A673 (cell line): ENCODE measurements at regions not wholly inside any gene's neighbourhood (a gene's known extent, or its start where the extent isn't known, plus 50 kb on each side); places are given as distances from the start of the nearest gene placed in this dataset.

ENCODE experiments used
- BruUV-seq: library from RNA; stranded (reverse); fragments of 400-500 nt; replicated peaks from 2 replicates; lab custom pipeline; 2021; lab: Mats Ljungman, UMichigan
- CTCF ChIA-PET: fragments of 300-600 bp; sonication (Branson Sonifier 250); formaldehyde crosslinking; loops from one replicate; lab custom pipeline; 2022; ENCODE audit warnings: antibody characterized with exemption; lab: Charles Lee
- POLR2A ChIA-PET: fragments of 300-600 bp; sonication (Branson Sonifier 250); formaldehyde crosslinking; loops from one replicate; lab custom pipeline; 2022; ENCODE audit warnings: antibody characterized with exemption; ENCODE audit not compliant: low non-redundant PET; lab: Charles Lee
- DNase-seq: peaks from one replicate; pipeline ENCODE4 v3.0.0-alpha.2; 2015; ENCODE audit warnings: low spot score
- H3K27ac ChIP-seq: fragments of 200-600 bp; sonication (generic); 2 replicates; pipeline ENCODE4 v1.5.1; 2016; ENCODE audit warnings: mixed run types, low read depth, mild to moderate bottlenecking, mixed read lengths, antibody characterized with exemption, low read length; ENCODE audit not compliant: poor library complexity, severe bottlenecking
- H3K27me3 ChIP-seq: fragments of 200-600 bp; sonication (generic); replicated peaks from 2 replicates; pipeline ENCODE4 v1.6.1; 2017; ENCODE audit warnings: mixed run types, low read depth, mild to moderate bottlenecking, mixed read lengths, antibody characterized with exemption, low read length; ENCODE audit not compliant: insufficient read depth, poor library complexity
- H3K36me3 ChIP-seq: fragments of 200-600 bp; sonication (generic); 2 replicates; pipeline ENCODE4 v1.6.1; 2016; ENCODE audit warnings: mixed run types, mild to moderate bottlenecking, mixed read lengths, antibody characterized with exemption, low read length; ENCODE audit not compliant: insufficient read depth, poor library complexity, severe bottlenecking
- H3K4me1 ChIP-seq: fragments of 200-600 bp; sonication (generic); 2 replicates; pipeline ENCODE4 v1.6.1; 2017; ENCODE audit warnings: mixed run types, mild to moderate bottlenecking, mixed read lengths, antibody characterized with exemption, low read length; ENCODE audit not compliant: insufficient read depth, poor library complexity, severe bottlenecking
- H3K4me3 ChIP-seq: fragments of 200-600 bp; sonication (generic); 2 replicates; pipeline ENCODE4 v1.5.1; 2016; ENCODE audit warnings: low read depth, mixed run types, mild to moderate bottlenecking, mixed read lengths, low read length; ENCODE audit not compliant: poor library complexity, severe bottlenecking
- H3K9me3 ChIP-seq: fragments of 200-600 bp; sonication (generic); 2 replicates; pipeline ENCODE4 v1.6.1; 2016; ENCODE audit warnings: mixed run types, low read depth, mild to moderate bottlenecking, mixed read lengths, antibody characterized with exemption, low read length; ENCODE audit not compliant: poor library complexity, severe bottlenecking
- CTCF ChIP-seq: fragments of 300-800, 200-600 bp; sonication (generic); conservative IDR thresholded peaks from 2 replicates; pipeline ENCODE4 v1.5.1; 2017; ENCODE audit warnings: low read depth, mild to moderate bottlenecking, antibody characterized with exemption, low read length, moderate library complexity, mixed read lengths
- EZH2 ChIP-seq: fragments of 200-600 bp; sonication (generic); IDR thresholded peaks from 2 replicates; pipeline ENCODE4 v1.6.1; 2017; ENCODE audit warnings: borderline replicate concordance, low read depth, mild to moderate bottlenecking, mixed read lengths, antibody characterized with exemption, low read length; ENCODE audit not compliant: poor library complexity, severe bottlenecking
- intact Hi-C: fragments of 100-400 bp; cut with micrococcal nuclease; formaldehyde crosslinking; loops from one replicate; pipeline ENCODE4 v1.10.0; 2022; ENCODE audit not compliant: unreplicated experiment

DNA sequence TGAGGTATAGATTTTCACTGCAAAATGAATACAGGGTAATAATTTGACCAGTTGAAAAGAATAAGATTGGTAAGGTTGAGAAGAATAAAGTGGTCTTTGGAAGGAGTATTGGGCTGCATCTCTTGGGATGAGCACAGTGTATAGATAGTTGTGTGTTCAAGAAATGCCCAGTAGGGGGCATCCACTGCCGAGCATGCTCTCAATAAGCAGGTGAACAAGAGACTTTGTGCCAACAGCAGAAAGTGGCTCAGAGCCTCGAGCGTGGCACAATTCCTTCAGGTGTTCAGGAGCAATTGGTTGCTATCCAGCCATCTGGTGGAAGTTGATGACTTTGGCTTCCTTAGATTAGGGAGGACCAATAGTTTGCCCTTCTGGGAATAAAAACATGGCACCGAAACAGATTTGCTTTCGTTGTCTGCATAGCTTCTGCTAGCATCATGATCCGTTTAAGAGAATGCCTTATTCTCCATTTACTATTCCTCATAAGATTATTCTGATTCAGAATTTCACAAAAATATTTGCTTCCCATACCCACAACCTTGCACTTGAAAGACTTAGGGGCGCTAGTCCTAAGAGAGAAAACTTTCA lies 258.1 kb upstream of the NEIL3 start:
- peak; percentile 62 for DNase-seq
- intact Hi-C loops: no loop called here

GRCh38 chr4:177052211-177052934 lies 257.3 kb upstream of the NEIL3 start:
- Histone ChIP-seq H3K27ac (no peak overlapping the region), H3K27me3 (peaks cover 25% of the 10 kb centered on the region), H3K4me3 (no peak overlapping the region), H3K4me1 (no peaks in the 10 kb centered on the region), H3K9me3 (no peaks in the 10 kb centered on the region), H3K36me3 (no peaks in the 10 kb centered on the region)
- intact Hi-C loops: no loop called here
- ChIA-PET CTCF (interaction anchor here (0.5 kb wide), 1 partner anchor 513 kb away, joined by 5 read pairs; no protein-coding TSS in a partner anchor), POLR2A (interaction anchor here (0.6 kb wide), 1 partner anchor 1493 kb away, joined by 4 read pairs; no protein-coding TSS in a partner anchor)
- TF ChIP-seq EZH2: no peak
- TF ChIP-seq CTCF: no peak
- no peak for DNase-seq
- no TSS peak for BruUV-seq

More for the DNA sequence above, 258.1 kb upstream of the NEIL3 start:
- TF ChIP-seq EZH2 (no peak), CTCF (peak; percentile 74)
- CTCF ChIA-PET: interaction anchor here (0.5 kb wide), 1 partner anchor 512 kb away, joined by 5 read pairs; no protein-coding TSS in a partner anchor
- Histone ChIP-seq H3K27ac (no peak overlapping the region), H3K4me1 (no peaks in the 10 kb centered on the region), H3K36me3 (no peaks in the 10 kb centered on the region), H3K9me3 (no peaks in the 10 kb centered on the region), H3K4me3 (no peak overlapping the region), H3K27me3 (peaks cover 25% of the 10 kb centered on the region)
- no TSS peak for BruUV-seq
- POLR2A ChIA-PET: no interaction called here

DNA sequence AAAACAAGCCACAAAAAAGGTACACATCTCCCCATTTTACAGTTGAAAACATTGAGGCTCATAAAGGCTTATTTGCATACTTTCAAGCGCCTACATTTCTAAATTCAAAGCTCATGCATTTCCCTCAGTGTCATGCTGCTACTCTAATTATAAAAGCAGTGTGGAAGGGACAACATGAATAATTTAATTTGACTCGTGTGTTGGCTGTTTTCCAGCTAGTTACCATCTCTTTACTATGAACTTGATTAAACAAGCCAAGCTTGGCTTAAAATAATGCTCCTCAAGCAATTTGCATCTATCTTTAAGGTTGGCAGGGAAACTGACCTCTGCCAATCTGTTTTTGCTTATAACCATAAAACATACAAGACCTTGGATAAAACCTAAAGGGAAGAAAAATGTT lies 252.5 kb upstream of the NEIL3 start:
- Histone ChIP-seq H3K27me3 (peaks cover 4% of the 10 kb centered on the region), H3K36me3 (no peaks in the 10 kb centered on the region), H3K4me1 (no peaks in the 10 kb centered on the region), H3K4me3 (no peak overlapping the region), H3K27ac (no peak overlapping the region), H3K9me3 (no peaks in the 10 kb centered on the region)
- ChIA-PET CTCF (interaction anchor here (1.0 kb wide), 1 partner anchor 10 kb away, joined by 4 read pairs; no protein-coding TSS in a partner anchor), POLR2A (no interaction called here)
- no TSS peak for BruUV-seq
- peak; percentile 22 for DNase-seq
- intact Hi-C loops: no loop called here
- no peak for TF ChIP-seq CTCF
- TF ChIP-seq EZH2: no peak
